ENCODE measurements at regions not wholly inside any gene's neighbourhood (a gene's known extent, or its start where the extent isn't known, plus 50 kb on each side); places are given as distances from the start of the nearest gene placed in this dataset.

DNA sequence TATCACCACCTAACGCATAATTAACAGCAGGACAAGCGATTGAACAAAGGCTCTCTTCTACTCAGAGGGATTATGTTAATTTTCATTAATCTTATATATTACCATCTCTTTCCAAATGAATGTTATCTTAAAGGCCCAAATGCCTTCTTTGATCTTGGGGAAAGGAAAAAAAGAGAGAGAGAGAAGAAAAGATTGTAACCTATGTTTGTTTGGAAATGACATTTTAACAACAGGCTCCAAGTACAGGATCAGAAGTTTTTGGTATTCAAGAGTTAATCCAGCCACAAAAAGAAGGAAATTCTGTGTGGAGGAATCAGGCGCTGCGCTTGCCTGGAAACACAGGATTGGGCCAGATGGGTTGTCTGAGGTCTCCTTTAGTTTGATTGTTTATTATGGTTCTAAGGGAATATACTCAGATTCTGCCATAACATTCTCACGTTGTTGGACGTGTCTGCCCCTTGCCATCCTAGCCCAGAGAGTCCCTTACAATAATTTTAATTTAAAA lies 100.7 kb upstream of the STX18 start:
- Histone ChIP-seq H3K4me2 (no peak overlapping the region), H3K9me2 (no peaks in the 10 kb centered on the region), H2AFZ (ENCODE audit: low read depth) (no peak overlapping the region), H3K4me1 (ENCODE audit: control insufficient read depth in 1 of 2, insufficient read depth in 2 of 2, low read depth in 1 of 2, low read length in 1 of 2) (no peaks in the 10 kb centered on the region; a peak in 1 of 4 replicates), H3K9ac (no peak overlapping the region), H3K36me3 (replicated peaks in 1 of 2; ENCODE audit: control insufficient read depth in 1 of 2, insufficient read depth in 2 of 2, low read length in 1 of 2) (no peaks in the 10 kb centered on the region), H3K4me3 (ENCODE audit: low read depth in 2 of 2, low read length in 1 of 2) (no peak overlapping the region), H3K27me3 (ENCODE audit: insufficient read depth) (no peaks in the 10 kb centered on the region), H3K79me2 (ENCODE audit: insufficient read depth) (no peaks in the 10 kb centered on the region), H3K27ac (ENCODE audit: low read depth in 2 of 2, low read length in 1 of 2) (no peak overlapping the region), H3K9me3 (no peaks in the 10 kb centered on the region), H4K20me1 (ENCODE audit: insufficient read depth) (no peaks in the 10 kb centered on the region), H3F3A (replicated peaks; ENCODE audit: insufficient read depth) (no peaks in the 10 kb centered on the region)
- TF ChIP-seq RAD21 (IDR thresholded peaks at IDR 0.05; ENCODE audit: low read length) (no peak), RXRA (IDR thresholded peaks at IDR 0.05; ENCODE audit: borderline replicate concordance, low read depth) (no peak)
- CTCF ChIA-PET: no interaction called here
- no peak for DNase-seq
- POLR2A ChIA-PET: no interaction called here
- 85% methylated on average over 6 of the region's 6 CpGs for WGBS (ENCODE audit: low lambda C conversion rate)

GRCh38 chr4:4641661-4642495 lies 100.0 kb upstream of the STX18 start:
- no peak for DNase-seq
- ChIA-PET POLR2A (no interaction called here), CTCF (no interaction called here)
- Histone ChIP-seq H3K36me3 (replicated peaks in 1 of 2; ENCODE audit: control insufficient read depth in 1 of 2, insufficient read depth in 2 of 2, low read length in 1 of 2) (no peaks in the 10 kb centered on the region), H2AFZ (ENCODE audit: low read depth) (no peak overlapping the region), H3K9me3 (no peaks in the 10 kb centered on the region), H3K9me2 (no peaks in the 10 kb centered on the region), H3K9ac (no peak overlapping the region), H4K20me1 (ENCODE audit: insufficient read depth) (no peaks in the 10 kb centered on the region), H3K27me3 (ENCODE audit: insufficient read depth) (no peaks in the 10 kb centered on the region), H3K4me2 (no peak overlapping the region), H3K4me1 (ENCODE audit: control insufficient read depth in 1 of 2, insufficient read depth in 2 of 2, low read depth in 1 of 2, low read length in 1 of 2) (no peaks in the 10 kb centered on the region; a peak in 1 of 4 replicates), H3K27ac (ENCODE audit: low read depth in 2 of 2, low read length in 1 of 2) (no peak overlapping the region), H3K79me2 (ENCODE audit: insufficient read depth) (no peaks in the 10 kb centered on the region), H3K4me3 (ENCODE audit: low read depth in 2 of 2, low read length in 1 of 2) (no peak overlapping the region), H3F3A (replicated peaks; ENCODE audit: insufficient read depth) (no peaks in the 10 kb centered on the region)
- TF ChIP-seq, protein P1, sequence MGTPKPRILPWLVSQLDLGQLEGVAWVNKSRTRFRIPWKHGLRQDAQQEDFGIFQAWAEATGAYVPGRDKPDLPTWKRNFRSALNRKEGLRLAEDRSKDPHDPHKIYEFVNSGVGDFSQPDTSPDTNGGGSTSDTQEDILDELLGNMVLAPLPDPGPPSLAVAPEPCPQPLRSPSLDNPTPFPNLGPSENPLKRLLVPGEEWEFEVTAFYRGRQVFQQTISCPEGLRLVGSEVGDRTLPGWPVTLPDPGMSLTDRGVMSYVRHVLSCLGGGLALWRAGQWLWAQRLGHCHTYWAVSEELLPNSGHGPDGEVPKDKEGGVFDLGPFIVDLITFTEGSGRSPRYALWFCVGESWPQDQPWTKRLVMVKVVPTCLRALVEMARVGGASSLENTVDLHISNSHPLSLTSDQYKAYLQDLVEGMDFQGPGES (IDR thresholded peaks at IDR 0.05; ENCODE audit: low read depth, low read length): no peak
- TF ChIP-seq, protein P2, sequence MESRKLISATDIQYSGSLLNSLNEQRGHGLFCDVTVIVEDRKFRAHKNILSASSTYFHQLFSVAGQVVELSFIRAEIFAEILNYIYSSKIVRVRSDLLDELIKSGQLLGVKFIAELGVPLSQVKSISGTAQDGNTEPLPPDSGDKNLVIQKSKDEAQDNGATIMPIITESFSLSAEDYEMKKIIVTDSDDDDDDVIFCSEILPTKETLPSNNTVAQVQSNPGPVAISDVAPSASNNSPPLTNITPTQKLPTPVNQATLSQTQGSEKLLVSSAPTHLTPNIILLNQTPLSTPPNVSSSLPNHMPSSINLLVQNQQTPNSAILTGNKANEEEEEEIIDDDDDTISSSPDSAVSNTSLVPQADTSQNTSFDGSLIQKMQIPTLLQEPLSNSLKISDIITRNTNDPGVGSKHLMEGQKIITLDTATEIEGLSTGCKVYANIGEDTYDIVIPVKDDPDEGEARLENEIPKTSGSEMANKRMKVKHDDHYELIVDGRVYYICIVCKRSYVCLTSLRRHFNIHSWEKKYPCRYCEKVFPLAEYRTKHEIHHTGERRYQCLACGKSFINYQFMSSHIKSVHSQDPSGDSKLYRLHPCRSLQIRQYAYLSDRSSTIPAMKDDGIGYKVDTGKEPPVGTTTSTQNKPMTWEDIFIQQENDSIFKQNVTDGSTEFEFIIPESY (IDR thresholded peaks at IDR 0.05; ENCODE audit: borderline replicate concordance, low read depth): no peak
- TF ChIP-seq, protein P3, sequence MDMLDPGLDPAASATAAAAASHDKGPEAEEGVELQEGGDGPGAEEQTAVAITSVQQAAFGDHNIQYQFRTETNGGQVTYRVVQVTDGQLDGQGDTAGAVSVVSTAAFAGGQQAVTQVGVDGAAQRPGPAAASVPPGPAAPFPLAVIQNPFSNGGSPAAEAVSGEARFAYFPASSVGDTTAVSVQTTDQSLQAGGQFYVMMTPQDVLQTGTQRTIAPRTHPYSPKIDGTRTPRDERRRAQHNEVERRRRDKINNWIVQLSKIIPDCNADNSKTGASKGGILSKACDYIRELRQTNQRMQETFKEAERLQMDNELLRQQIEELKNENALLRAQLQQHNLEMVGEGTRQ (IDR thresholded peaks at IDR 0.05; ENCODE audit: borderline replicate concordance, low read depth, low read length): no peak
- TF ChIP-seq ELF1 (IDR thresholded peaks at IDR 0.05) (no peak), RCOR1 (IDR thresholded peaks at IDR 0.05; ENCODE audit: low read length) (no peak), NFIC (IDR thresholded peaks at IDR 0.05; ENCODE audit: borderline replicate concordance) (no peak), YY1 (IDR thresholded peaks at IDR 0.05; ENCODE audit: low read depth) (no peak)
- WGBS (ENCODE audit: low lambda C conversion rate): 89% methylated on average over 23 of the region's 23 CpGs

All from SK-N-SH (cell line).